GM21381 (cell line): ENCODE measurements at regions not wholly inside any gene's neighbourhood (a gene's known extent, or its start where the extent isn't known, plus 50 kb on each side); places are given as distances from the start of the nearest gene placed in this dataset.

Experiments used
- ATAC-seq: cut with Tn5 transposase; IDR thresholded peaks from one replicate; pipeline ENCODE4 v1.9.1; 2021; ENCODE audit warnings: mild to moderate bottlenecking, moderate library complexity; ENCODE audit not compliant: unreplicated experiment

DNA sequence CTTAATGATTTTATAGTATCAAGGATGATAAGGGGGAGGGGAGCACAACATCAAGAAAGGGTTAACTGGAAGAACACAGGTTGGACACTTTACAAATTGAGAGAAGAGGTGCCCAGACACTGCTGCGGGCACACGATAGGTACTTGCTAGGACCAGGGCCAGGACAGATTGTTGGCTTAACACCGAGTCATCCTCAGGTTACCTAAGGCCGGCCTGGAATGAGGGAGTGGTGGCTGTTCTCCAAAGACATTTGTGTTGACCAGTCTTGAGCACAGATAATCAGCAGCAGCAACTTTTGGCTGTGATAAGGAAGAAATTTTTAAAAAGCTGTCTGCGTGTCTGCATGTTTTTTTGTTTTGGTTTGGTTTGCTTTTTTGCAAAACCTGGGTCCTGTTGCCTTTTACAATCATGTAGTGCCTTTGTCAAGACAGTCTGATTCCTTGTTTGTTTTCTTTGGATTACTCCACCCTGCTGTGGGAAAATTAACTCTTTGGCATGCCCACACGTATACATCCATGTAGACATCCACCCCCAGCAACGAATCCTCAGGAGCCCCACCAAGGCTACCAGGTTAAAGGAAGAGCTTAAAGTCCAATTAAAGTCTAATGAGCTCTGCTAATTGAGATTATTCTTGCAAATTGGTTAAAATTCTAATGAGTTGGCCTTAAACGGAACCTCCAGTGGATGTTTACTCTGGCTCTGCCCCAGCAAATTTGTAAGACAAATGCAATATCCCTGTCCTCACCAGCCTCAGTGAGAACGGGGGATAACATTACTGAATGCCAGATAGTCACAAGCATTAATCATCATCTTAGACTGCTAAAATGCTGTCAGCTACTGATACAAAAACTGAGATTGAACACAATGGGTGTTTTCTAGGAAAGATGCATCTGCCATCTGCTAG is 382.3 kb downstream of the ACTL7B start:
- ATAC-seq: no peak

DNA sequence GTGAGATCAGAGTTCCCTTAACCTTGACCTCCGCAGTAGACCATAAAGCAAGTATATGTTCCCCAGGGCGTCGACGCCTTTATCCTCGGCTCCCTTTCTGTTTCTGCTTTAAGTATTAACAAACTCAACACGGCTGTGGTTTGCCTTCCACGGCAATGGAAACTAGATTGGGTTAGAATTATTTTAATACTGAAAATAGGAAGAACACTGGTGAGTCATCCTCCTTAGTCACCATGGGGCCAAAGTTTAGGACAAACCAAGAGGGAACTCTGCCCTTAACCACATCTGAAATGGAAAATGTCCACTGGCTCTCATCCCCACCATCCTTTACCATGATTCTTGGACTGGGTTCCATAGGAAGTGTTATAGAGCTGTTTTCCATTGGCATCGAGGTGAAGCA is 386.1 kb downstream of the ACTL7B start:
- no peak for ATAC-seq

DNA sequence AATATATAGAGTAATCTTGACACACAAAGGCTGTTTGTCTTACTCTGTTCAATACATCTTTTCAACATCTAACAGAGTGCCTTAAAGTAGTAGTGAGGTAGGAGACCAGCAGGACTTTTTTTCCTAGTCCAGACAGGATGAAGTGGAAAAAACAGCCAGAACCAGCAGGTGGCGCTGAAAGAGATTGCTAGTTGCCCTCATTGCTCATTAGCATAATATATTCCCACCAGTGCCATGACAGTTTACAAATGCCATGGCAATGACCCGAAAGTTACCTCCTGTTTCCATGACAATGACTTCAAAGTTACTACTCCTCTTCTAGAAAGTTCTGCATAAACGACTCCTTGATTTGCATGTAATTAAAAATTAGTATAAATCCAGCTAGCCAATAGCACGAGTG is 387.4 kb downstream of the ACTL7B start:
- no peak for ATAC-seq

DNA sequence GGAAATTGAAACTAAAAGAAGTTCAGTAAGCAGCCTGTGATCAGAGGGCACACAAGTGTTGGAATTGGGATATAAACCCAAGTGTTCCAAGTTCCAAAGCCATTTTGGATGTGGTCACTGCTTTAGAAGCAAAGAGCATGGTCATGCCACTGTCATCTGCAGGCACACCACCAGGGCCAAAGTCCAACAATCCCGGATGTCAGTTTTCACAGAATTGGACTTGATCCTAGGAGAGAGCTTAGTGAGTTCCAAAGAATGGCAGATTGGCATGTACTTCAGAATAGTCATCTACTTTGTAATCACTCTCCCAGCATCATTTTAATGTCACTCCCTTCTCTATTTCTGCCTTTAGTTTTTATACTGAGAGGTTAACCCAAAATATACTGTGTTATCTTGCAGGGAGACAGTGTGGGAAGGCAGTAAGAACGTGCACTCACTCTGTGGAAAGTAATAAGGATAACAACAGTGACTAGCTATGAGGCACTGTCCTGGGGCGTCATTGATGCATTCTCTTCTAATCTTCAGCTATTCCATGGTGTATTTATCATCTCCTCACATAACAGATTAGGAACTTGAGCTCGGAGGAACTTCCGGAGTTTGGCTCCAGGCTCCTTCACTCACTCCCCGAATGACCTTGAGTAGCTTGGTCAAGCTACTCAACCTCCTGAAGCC is 388.0 kb downstream of the ACTL7B start:
- ATAC-seq: no peak

DNA sequence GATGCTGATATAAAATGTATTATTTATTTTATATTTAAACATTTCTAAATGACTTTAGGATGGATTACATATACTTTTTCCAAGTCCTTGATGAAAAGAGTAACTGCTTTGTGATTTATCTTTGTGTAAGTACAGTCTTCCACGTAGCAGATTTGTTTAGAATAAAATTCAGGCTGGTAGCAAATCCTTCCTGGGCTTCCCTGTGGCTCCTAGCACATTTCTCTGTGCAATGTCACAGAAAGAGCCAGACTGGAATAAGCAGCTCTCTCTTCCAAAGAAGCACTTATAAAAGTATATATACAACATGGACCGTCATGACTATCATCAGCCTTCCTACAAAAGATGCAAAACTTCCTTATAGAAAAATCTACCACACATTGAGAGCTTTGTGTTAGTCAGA is 388.6 kb downstream of the ACTL7B start:
- ATAC-seq: no peak

DNA sequence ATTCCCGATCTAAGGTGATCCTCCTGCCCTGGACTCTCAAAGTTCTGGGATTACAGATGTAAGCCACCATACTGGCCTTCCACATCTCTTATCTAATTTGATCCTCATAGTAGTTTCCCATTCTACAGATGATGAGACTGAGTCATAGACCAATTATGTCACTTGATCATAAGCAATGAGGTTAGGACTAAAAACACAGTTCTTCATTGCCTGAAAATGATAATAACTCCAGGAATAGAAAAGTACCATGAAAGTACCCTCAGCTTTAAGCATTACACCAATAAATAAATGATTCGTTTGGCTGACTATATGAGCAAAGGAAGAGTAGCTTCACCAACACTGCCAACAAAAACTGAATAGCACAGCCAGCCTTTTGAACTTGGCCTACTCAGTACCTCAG is 389.5 kb downstream of the ACTL7B start:
- ATAC-seq: no peak

DNA sequence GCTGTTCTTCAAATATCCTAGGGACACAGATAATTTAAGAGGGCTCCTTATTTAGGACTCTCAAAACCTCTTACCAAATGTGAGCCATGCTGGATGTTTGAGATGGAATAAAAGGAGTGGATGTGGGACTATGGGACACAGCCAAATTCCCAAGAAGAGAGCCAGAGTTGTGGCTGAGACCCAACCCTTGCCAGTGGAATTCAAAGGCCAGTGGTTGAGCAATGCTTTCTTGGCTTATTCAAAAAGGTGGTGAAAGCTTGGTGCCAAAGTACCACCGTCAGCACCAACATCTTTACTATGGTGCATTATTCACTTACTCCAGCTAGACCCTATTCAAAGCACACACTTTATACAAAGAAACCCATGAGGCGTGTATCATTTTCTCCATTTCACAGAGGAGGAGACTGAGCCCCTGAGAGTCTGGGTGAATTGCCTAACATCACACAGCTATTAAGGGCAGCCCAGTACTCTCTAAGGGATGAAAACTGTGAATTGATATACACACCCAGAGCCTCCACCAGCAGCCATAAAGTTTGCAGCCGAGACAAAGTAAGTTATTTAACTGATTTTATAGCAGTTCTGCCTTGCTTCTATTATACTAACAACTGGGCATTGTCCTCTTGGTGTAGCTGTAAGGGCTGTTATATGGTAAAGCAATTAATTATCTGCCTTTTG is 391.7 kb downstream of the ACTL7B start:
- no peak for ATAC-seq

DNA sequence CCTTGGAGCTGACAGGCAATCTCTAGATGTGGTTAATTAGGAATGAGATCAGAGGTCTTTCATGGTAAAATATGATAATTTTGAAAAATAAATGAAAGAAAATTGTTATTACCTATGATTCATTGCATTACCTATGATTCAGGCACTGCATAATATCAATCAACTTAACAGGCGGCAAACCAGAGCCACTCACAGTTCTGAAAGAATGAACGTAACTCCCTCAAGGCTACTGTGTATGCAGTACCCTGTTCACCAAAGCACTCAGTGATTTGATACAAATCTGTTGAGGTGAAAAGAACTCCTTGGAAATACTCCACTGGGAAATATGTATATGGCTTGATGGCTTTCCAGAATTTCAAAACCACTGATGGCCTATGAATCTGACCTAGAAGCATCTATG is 398.9 kb downstream of the ACTL7B start:
- ATAC-seq: no peak

DNA sequence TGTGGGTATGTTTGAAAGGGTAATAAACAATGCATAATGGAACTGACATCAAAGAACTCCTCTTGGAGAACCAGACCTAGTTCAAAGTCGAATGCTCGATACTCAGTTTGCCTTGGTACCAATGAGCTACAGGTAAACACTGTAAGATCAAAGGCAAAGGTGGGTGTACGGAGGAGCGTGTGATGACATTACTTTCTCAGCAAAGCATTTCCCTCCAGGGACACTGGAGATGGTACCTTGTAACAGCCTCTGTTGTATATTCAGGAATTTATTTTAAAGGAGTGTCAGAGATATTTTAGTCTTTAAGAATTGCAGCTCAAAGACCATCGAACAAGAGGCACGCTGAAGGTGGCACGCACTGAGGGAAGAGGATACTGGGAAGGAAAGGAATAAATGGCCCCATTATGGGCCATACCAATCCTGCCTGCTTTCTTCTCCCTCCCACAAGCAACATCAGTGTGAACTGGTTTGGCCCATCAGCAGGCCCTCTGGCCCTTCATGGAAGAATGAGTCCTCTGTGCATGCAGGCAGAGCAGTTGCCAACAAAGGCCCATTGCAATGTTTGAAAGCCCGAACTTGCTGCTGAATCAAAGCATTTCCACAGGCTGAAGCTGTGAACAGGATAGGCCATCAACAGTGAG is 410.2 kb downstream of the ACTL7B start:
- no peak for ATAC-seq

DNA sequence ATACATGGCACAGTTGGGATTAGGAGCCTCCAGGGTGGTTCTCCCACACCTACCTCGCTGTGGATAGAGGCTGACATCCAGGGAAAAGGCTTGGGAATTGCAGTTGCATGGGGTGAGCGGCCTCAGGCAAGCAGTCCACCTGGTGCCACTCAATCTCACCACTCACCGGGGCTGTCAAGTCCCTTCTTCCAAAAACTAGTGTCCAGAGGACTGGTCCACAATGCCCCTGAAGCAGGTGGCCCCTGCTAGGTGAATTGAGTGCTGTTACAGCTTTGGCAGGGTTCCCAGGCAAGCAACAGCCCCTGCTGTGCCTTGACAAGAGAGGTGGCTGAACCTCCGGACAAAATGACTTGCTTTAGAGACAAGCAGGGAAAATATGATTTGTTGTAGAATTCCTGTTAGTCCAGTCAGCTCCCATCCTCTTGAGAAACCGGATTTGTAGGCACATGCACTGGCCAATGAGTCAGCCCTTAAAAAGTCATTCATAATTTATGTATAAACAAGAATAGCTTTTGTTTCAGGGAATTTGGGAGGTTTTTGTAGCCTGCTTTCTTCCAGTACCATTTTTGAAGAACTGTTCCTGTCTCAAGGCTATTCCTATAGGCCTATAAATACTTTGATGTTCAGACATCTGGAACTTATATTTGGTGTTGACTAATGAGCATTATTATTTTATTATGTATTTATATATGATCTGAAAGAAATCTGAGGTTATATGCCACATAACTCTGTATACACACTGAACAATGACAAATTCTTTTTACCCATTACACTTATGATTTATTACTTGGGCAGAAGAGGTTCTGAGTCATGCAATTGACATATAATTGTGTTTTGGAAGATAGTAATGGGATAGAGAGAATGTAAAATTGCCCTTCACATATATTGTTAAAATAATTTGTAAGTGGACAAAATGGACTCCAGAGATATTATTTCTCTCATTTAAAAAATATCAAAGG is 411.1 kb downstream of the ACTL7B start:
- no peak for ATAC-seq

DNA sequence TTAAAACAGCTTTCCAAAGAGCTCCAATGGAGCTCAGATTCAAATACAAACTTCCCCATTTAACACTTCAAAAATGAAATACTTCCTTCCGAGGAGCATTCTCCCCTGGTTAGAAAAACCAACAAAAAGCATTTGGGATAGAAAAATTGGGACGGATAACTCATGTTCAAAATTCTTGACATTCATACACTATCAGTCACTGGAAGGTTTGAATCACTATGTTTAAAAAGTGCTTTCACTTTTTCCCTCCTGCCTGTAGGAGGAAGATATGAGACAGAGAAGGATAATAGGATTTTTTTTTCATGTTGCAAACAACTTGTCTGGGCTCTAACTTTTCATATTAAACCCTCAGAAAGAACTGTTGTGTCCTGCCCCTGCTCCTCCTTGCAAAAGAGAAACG is 412.0 kb downstream of the ACTL7B start:
- no peak for ATAC-seq

DNA sequence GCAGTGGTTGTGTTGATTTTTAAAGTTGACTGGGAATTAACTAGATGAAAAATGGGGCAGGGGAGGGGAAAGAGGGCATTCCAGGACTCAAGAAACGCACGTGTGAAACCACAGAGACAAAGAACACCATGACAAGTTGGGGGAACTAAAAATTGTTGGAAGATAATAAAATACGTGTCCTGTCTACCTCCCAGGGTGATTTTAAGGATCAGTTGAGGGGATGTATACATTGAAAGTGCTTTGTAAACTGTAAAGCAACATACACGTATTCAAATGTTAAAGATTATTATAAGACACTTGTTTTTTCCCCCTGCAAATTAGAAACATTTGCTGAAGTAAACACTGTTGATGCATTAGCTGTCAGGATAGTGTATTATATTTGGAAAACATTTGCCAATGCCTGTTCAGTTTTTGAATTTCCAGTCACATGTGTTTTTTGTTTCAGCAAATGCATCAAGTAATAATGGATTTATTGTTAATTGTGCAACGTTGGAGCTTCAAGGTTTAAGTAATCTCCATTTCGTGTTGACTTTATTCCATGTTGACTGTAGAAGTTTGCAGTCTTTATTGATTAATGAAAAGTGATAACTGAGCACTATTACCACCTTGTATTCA is 412.7 kb downstream of the ACTL7B start:
- ATAC-seq: no peak

DNA sequence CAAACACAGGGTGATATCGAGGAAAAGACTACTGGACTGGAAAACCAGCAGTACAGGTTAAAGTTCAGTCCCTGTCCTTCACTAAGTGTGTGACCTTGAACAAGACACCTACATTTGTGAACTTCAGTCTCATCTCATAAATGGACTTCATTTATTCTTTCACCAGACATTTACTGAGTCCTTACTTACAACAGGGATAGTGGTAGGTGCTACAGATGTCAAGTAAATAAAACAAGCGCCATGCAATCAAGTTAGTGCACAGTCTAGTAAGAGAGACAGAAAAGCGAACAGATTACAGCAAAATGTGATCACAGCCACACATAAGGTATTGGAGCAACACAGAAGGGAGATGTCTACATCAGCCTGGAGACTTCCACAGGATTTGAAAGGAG is 413.2 kb downstream of the ACTL7B start:
- no peak for ATAC-seq

DNA sequence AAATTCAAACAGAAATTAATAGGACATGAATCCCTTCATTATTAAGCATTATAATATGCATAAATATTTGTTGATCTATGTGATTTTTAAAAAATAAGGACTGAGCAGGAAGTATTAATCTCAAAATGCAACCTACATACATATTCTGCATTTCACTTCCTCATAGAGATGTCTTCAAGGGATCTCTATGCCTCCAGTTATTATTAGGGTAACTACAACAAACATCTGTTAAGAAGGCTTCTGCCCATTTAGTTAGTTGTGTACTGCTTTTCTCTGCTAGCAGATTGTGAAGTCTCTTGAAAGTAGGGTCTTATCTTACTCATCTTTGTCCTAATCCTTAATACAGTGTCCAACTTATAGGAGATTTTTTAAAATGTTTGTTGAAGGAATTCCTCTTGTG is 414.1 kb downstream of the ACTL7B start:
- ATAC-seq: no peak

DNA sequence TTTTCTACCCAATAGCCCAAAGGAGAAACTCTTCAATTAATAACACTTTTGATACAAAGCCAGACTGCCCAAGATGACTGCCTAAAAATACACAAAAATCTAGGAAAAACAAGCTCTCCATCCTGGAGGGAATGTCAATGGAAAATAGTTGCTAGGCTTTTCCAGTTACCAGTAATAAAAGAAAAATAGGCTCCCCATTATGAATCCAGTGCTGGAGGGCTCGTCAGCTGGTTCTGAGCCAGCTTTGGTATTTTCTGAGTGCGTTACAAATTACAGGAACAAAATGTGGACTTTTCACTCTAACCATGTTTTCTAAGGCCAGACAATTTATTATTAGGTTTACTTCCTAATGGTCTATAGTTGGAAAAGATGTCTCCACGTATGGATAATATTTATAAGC is 414.5 kb downstream of the ACTL7B start:
- ATAC-seq: no peak

DNA sequence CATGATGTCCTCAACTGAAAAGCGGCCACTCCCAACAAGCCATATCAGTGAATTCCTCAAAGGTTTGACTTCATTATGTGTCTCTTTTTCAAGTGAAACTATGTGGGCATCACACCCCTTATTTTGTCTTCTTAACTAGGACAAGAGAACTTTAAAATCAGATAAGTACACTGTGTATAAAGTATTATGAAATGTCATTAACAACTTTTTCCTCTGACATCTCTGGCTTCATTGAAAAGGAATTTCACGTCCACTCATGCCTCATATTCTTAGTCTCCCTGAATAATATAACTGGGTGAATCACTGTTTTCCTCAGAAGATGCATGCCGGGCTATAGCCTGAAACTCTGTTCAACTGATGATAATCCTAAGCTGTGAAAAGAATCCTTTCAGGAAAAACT is 415.8 kb downstream of the ACTL7B start:
- ATAC-seq: no peak

DNA sequence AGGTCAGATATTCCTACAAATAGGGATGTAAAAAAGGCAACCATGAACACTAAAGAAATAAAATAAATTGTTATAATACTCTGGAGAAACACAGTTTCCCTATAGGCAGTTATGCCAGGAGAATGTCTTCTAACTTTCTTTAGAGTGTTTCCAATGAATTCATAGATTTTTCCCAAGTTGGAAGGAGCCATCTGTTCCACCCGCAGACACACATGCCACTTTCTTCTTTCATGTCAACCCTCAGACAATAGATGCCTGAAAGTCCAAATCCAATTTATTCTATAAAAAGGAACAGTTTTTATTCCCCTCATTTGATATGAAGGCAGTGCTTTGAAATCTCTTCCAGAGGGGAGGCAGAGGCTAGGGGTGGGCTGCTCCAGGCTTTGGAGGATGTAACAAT is 418.1 kb downstream of the ACTL7B start:
- ATAC-seq: no peak

DNA sequence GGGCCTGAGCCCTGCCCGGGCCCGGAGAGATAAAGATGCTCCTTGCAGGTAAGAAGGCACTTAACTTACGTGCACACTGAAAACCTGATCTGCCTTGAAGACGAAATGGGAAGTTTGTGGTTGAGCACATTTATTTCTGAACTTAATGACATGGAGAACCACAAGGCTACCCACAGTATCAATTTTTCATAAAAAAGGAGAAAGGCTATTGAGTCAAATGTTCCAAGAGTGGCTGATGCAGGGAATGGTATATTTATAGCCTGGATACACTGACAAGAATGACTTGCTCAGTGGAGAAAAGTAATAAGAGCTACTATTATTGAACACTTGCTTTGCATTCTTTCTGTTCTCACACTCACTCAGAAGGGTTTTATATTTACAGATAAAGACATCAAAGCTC is 419.3 kb downstream of the ACTL7B start:
- ATAC-seq: no peak

DNA sequence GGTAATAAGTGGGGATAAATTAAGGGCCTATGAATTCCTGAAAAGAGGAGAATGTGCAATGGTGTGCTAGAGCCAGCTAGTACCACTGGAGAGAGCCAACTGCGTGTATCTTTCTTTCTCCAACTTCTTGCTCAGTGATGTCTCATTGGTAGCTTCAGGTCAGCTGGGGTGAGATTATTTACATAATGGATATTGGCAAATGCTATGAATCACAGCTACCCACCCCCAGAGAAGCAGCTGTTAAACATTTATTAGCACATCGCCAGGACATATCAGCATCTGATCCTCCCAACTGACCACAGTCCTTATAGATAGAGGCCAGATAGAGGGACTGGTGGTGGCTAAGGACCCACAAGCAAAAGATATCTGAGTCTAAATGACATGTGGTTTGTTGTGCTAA is 421.3 kb downstream of the ACTL7B start:
- ATAC-seq: no peak

DNA sequence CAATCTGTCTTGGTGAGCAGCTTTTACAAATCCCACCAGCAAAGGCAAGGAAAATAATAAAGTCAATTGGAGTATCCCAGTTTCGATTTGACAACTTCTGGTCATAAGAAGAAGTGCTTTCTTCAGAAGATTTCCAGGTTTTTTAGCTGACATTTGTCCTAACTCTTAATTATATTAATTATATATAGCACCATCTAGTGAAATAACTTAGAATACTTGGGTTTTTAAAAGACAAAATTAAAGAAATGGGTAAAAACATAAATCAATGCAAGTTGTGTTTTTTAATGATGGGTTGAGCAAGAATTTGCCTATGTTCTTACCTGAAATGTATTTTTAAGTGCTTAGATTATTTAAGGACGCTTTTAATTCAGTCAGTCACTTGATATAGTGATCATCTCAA is 421.8 kb downstream of the ACTL7B start:
- no peak for ATAC-seq
